ENCODE measurements at regions not wholly inside any gene's neighbourhood (a gene's known extent, or its start where the extent isn't known, plus 50 kb on each side); places are given as distances from the start of the nearest gene placed in this dataset.
"Not testable (repeated sequence)": the region's sequence is repeated elsewhere in the genome, so short reads cannot be mapped to it uniquely, and the experiment has no call there.

- DNase-seq (ENCODE audit: low spot score): no peak
- no peak for ATAC-seq
These were observed 759.9 kb downstream of the EPHA3 start for GRCh38 chr3:89867286-89867685.

GRCh38 chr3:89876116-89876515, 768.7 kb downstream of the EPHA3 start:
- intact Hi-C loops (cut with DNase I): no loop called here
- ATAC-seq: no peak

More at GRCh38 chr3:89867286-89867685, 759.9 kb downstream of the EPHA3 start:
- intact Hi-C loops (cut with DNase I): no loop called here

GRCh38 chr3:89877230-89877629, 769.8 kb downstream of the EPHA3 start:
- intact Hi-C loops (cut with DNase I): no loop called here
- ATAC-seq (no peak), DNase-seq (ENCODE audit: low spot score) (no peak)

More at GRCh38 chr3:89876116-89876515, 768.7 kb downstream of the EPHA3 start:
- no peak for DNase-seq (ENCODE audit: low spot score)

GRCh38 chr3:89889386-89889785, 782.0 kb downstream of the EPHA3 start:
- no peak for DNase-seq (ENCODE audit: low spot score)
- no peak for ATAC-seq
- intact Hi-C loops (cut with DNase I): no loop called here

GRCh38 chr3:89908711-89909213, 801.3 kb downstream of the EPHA3 start:
- ATAC-seq (no peak), DNase-seq (ENCODE audit: low spot score) (no peak)
- intact Hi-C loops (cut with DNase I): no loop called here

- intact Hi-C loops (cut with DNase I): no loop called here
- ATAC-seq (no peak), DNase-seq (ENCODE audit: low spot score) (no peak)
These were observed 804.6 kb downstream of the EPHA3 start for GRCh38 chr3:89912031-89912430.

- DNase-seq (ENCODE audit: low spot score) (no peak), ATAC-seq (no peak)
- intact Hi-C loops (cut with DNase I): no loop called here
These were observed 816.6 kb downstream of the EPHA3 start for GRCh38 chr3:89923921-89924610.

GRCh38 chr3:89925976-89926375, 818.6 kb downstream of the EPHA3 start:
- no peak for DNase-seq (ENCODE audit: low spot score)
- intact Hi-C loops (cut with DNase I): no loop called here
- no peak for ATAC-seq

GRCh38 chr3:89932882-89933281, 825.5 kb downstream of the EPHA3 start:
- intact Hi-C loops (cut with DNase I): no loop called here
- ATAC-seq: no peak
- no peak for DNase-seq (ENCODE audit: low spot score)

GRCh38 chr3:89944461-89944860, 837.0 kb downstream of the EPHA3 start:
- DNase-seq (ENCODE audit: low spot score); ATAC-seq; intact Hi-C loops (cut with DNase I): not testable (repeated sequence)

- DNase-seq (ENCODE audit: low spot score): no peak
- intact Hi-C loops (cut with DNase I): no loop called here
- ATAC-seq: peak; percentile 57
These were observed 839.5 kb downstream of the EPHA3 start for GRCh38 chr3:89946884-89947283.

- DNase-seq (ENCODE audit: low spot score) (no peak), ATAC-seq (no peak)
- intact Hi-C loops (cut with DNase I): no loop called here
These were observed 840.0 kb downstream of the EPHA3 start for GRCh38 chr3:89947337-89947954.

GRCh38 chr3:89948008-89948407, 840.6 kb downstream of the EPHA3 start:
- ATAC-seq (peak; percentile 28), DNase-seq (ENCODE audit: low spot score) (no peak)

GRCh38 chr3:89950772-89951171, 843.4 kb downstream of the EPHA3 start:
- intact Hi-C loops (cut with DNase I): no loop called here
- ATAC-seq (no peak), DNase-seq (ENCODE audit: low spot score) (no peak)

More at GRCh38 chr3:89948008-89948407, 840.6 kb downstream of the EPHA3 start:
- intact Hi-C loops (cut with DNase I): no loop called here

GRCh38 chr3:89954137-89954536, 846.7 kb downstream of the EPHA3 start:
- ATAC-seq: no peak
- no peak for DNase-seq (ENCODE audit: low spot score)
- intact Hi-C loops (cut with DNase I): no loop called here

GRCh38 chr3:89955156-89955555, 847.7 kb downstream of the EPHA3 start:
- no peak for DNase-seq (ENCODE audit: low spot score)
- intact Hi-C loops (cut with DNase I): no loop called here
- no peak for ATAC-seq

GRCh38 chr3:89957451-89957850, 850.0 kb downstream of the EPHA3 start:
- ATAC-seq (no peak), DNase-seq (ENCODE audit: low spot score) (no peak)
- intact Hi-C loops (cut with DNase I): no loop called here

- DNase-seq (ENCODE audit: low spot score); ATAC-seq; intact Hi-C loops (cut with DNase I): not testable (repeated sequence)
These were observed 850.7 kb downstream of the EPHA3 start for GRCh38 chr3:89958163-89958562.

- DNase-seq (ENCODE audit: low spot score) (no peak), ATAC-seq (no peak)
- intact Hi-C loops (cut with DNase I): no loop called here
These were observed 856.9 kb downstream of the EPHA3 start for GRCh38 chr3:89964347-89964746.

- DNase-seq (ENCODE audit: low spot score) (no peak), ATAC-seq (no peak)
- intact Hi-C loops (cut with DNase I): no loop called here
These were observed 859.6 kb downstream of the EPHA3 start for GRCh38 chr3:89966877-89967665.
